CD4-positive, alpha-beta T cell (primary cell): ENCODE measurements at regions not wholly inside any gene's neighbourhood (a gene's known extent, or its start where the extent isn't known, plus 50 kb on each side); places are given as distances from the start of the nearest gene placed in this dataset.

Source experiments
- ATAC-seq: fragments of 200-7000 bp; cut with Tn5 transposase; one replicate; pipeline ENCODE4 v1.10.0; 2022; ENCODE audit warnings: mild to moderate bottlenecking; ENCODE audit not compliant: poor library complexity
- CTCF ChIA-PET: fragments of 350-600 bp; sonication (Branson Sonifier 250); formaldehyde crosslinking; loops from one replicate; lab custom pipeline; 2021; ENCODE audit warnings: antibody characterized with exemption, inconsistent platforms; lab: Charles Lee
- POLR2A ChIA-PET: fragments of 350-600 bp; sonication (Branson Sonifier 250); formaldehyde crosslinking; loops from one replicate; lab custom pipeline; 2021; ENCODE audit warnings: antibody characterized with exemption, inconsistent platforms; lab: Charles Lee
- DNase-seq, 14 experiments: peaks; one replicate each; pipeline ENCODE4 v3.0.0-alpha.2; 2013 to 2020; ENCODE audit warnings: mixed read lengths in 2 of 14
- H3K27ac ChIP-seq, 2 donors: one replicate each; pipeline versions ENCODE4 v1.5.1 to v1.7.0; 2013; ENCODE audit warnings: low read length in 2 of 2, low read depth in 1 of 2, mild to moderate bottlenecking in 1 of 2
- H3K27me3 ChIP-seq, 2 experiments: 1 replicate in 1 of 2; 2 replicates in 1 of 2; pipeline versions ENCODE4 v1.6.1 to v1.7.0; 2013; ENCODE audit warnings: low read length in 2 of 2, control low read depth in 1 of 2, mild to moderate bottlenecking in 1 of 2, moderate library complexity in 1 of 2; ENCODE audit not compliant: insufficient read depth in 2 of 2, control insufficient read depth in 1 of 2
- H3K36me3 ChIP-seq: one replicate; pipeline ENCODE4 v1.6.1; 2013; ENCODE audit warnings: low read length, control low read depth; ENCODE audit not compliant: insufficient read depth
- H3K4me1 ChIP-seq: one replicate; pipeline ENCODE4 v1.6.1; 2013; ENCODE audit warnings: low read length, control low read depth; ENCODE audit not compliant: insufficient read depth
- H3K4me3 ChIP-seq: one replicate; pipeline ENCODE4 v1.5.1; 2013; ENCODE audit warnings: mild to moderate bottlenecking, low read length, moderate library complexity
- H3K9me3 ChIP-seq, 2 experiments: 1 replicate in 1 of 2; 2 replicates in 1 of 2; pipeline versions ENCODE4 v1.6.1 to v1.7.0; 2013; ENCODE audit warnings: low read length in 2 of 2, mild to moderate bottlenecking in 2 of 2, control low read depth in 1 of 2, moderate library complexity in 1 of 2; ENCODE audit not compliant: control insufficient read depth in 1 of 2, insufficient read depth in 1 of 2
- H3K27ac Mint-ChIP-seq: one replicate; pipeline ENCODE4 v1.8.0; 2020; ENCODE audit warnings: mixed read lengths
- H3K27me3 Mint-ChIP-seq: one replicate; pipeline ENCODE4 v1.8.0; 2021; ENCODE audit warnings: mixed read lengths
- H3K36me3 Mint-ChIP-seq: one replicate; pipeline ENCODE4 v1.8.0; 2021; ENCODE audit warnings: low read depth, mixed read lengths
- H3K4me1 Mint-ChIP-seq: one replicate; pipeline ENCODE4 v1.8.0; 2021; ENCODE audit warnings: low read depth, mixed read lengths
- H3K4me3 Mint-ChIP-seq: one replicate; pipeline ENCODE4 v1.8.0; 2020; ENCODE audit warnings: mild to moderate bottlenecking, mixed read lengths
- H3K9me3 Mint-ChIP-seq: one replicate; pipeline ENCODE4 v1.8.0; 2020; ENCODE audit warnings: mixed read lengths
- intact Hi-C, 2 experiments: fragments of 100-400 bp; cut with DNase I in 1 of 2; cut with micrococcal nuclease in 1 of 2; formaldehyde crosslinking; loops; one replicate each; pipeline versions ENCODE4 v1.15.1 to v1.9.0; 2023 to 2025; cut with DNase I, micrococcal nuclease
- TF ChIP-seq, protein P1 (sequence below): fragments of 200-600 bp; IDR thresholded peaks from one replicate; pipeline ENCODE4 v1.8.0; 2022; ENCODE audit warnings: antibody characterized with exemption, mild to moderate bottlenecking

DNA sequence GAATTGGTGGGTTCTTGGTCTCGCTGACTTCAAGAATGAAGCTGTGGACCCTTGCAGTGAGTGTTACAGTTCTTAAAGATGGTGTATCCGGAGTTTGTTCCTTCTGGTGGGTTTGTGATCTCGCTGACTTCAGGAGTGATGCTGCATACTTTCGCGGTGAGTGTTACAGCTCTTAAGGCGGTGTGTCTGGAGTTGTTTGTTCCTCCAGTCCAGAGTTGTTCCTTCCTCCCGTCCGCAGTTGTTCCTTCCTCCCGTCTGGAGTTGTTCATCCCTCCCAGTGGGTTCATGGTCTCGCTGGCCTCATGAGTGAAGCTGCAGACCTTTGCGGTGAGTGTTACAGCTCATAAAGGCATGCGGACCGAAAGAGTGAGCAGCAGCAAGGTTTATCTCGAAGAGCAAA is 159.6 kb upstream of the ADAMTSL1 start:
- ATAC-seq (no peak), DNase-seq (no peak)
- H3K9me3 ChIP-seq: peaks cover 0 to 14% of the 10 kb centered on the region in 2 experiments
- no peak overlapping the region for H3K27ac ChIP-seq
- Mint-ChIP-seq H3K27ac (no peak overlapping the region), H3K36me3 (no peaks in the 10 kb centered on the region), H3K27me3 (no peaks in the 10 kb centered on the region), H3K9me3 (peaks cover 2% of the 10 kb centered on the region), H3K4me1 (no peaks in the 10 kb centered on the region), H3K4me3 (no peak overlapping the region)
- ChIA-PET CTCF (no interaction called here), POLR2A (no interaction called here)
- no peaks in the 10 kb centered on the region for H3K27me3 ChIP-seq
- no peaks in the 10 kb centered on the region for H3K36me3 ChIP-seq
- TF ChIP-seq, protein P1, sequence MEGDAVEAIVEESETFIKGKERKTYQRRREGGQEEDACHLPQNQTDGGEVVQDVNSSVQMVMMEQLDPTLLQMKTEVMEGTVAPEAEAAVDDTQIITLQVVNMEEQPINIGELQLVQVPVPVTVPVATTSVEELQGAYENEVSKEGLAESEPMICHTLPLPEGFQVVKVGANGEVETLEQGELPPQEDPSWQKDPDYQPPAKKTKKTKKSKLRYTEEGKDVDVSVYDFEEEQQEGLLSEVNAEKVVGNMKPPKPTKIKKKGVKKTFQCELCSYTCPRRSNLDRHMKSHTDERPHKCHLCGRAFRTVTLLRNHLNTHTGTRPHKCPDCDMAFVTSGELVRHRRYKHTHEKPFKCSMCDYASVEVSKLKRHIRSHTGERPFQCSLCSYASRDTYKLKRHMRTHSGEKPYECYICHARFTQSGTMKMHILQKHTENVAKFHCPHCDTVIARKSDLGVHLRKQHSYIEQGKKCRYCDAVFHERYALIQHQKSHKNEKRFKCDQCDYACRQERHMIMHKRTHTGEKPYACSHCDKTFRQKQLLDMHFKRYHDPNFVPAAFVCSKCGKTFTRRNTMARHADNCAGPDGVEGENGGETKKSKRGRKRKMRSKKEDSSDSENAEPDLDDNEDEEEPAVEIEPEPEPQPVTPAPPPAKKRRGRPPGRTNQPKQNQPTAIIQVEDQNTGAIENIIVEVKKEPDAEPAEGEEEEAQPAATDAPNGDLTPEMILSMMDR: no peak
- intact Hi-C loops: no loop called here
- no peak overlapping the region for H3K4me3 ChIP-seq
- no peaks in the 10 kb centered on the region for H3K4me1 ChIP-seq

DNA sequence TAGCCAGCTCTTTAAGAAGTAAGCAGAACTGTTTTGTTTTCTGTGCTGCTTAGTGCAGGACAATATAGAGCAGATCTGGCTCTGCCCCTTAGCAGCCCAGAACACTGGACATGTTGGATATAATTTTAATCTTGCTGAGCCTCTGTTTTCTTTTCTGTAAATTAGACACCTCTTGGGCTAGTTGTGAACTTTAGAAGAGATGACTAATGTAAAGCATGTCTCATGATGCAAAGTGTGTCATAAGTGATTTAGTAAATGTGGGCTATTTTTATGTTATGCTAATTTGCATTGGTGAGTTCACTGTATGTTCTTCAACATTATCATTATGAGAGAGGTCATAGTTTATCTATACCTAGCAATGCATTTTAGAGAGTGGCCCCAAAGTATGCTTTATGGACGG is 156.1 kb upstream of the ADAMTSL1 start:
- Histone ChIP-seq H3K27ac (no peak overlapping the region), H3K9me3 (peaks cover 0 to 14% of the 10 kb centered on the region in 2 experiments), H3K4me3 (no peak overlapping the region), H3K36me3 (no peaks in the 10 kb centered on the region), H3K27me3 (no peaks in the 10 kb centered on the region), H3K4me1 (no peaks in the 10 kb centered on the region)
- Mint-ChIP-seq H3K4me3 (no peak overlapping the region), H3K4me1 (no peaks in the 10 kb centered on the region), H3K9me3 (peaks cover 2% of the 10 kb centered on the region), H3K27ac (no peak overlapping the region), H3K36me3 (no peaks in the 10 kb centered on the region), H3K27me3 (no peaks in the 10 kb centered on the region)
- DNase-seq (no peak), ATAC-seq (no peak)
- CTCF ChIA-PET: no interaction called here
- intact Hi-C loops: no loop called here
- TF ChIP-seq, protein P1: no peak
- POLR2A ChIA-PET: no interaction called here

DNA sequence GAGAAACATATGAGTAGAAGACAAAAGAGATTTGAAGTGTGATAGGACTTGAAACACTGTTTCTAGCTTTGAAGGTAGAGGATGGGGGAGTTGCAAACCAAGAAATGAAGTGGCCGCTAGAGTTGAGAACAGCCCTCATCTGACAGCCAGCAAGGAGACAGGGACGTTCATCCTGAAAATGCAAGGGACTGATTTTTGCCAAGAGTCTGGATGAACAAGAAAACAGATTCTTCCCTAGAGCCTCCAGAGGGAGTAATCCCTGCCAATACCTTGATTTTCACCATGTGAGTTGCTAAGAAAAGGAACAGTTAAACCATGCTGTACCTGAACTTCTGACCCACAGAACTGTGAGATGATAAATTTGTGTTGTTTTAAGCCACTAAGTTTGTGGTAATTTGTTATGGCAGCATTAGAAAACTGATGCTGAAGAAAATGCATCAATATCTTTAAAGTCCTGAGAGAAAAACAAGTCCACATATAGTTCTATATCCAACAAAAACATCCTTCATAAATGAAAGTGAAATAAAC is 154.0 kb upstream of the ADAMTSL1 start:
- H3K4me1 ChIP-seq: no peaks in the 10 kb centered on the region
- DNase-seq (no peak), ATAC-seq (no peak)
- H3K4me3 ChIP-seq: no peak overlapping the region
- H3K27ac Mint-ChIP-seq: no peak overlapping the region
- H3K4me1 Mint-ChIP-seq: no peaks in the 10 kb centered on the region
- peaks cover 0 to 9% of the 10 kb centered on the region in 2 experiments for H3K9me3 ChIP-seq
- no peaks in the 10 kb centered on the region for H3K36me3 ChIP-seq
- TF ChIP-seq, protein P1: no peak
- no peaks in the 10 kb centered on the region for H3K27me3 ChIP-seq
- no peaks in the 10 kb centered on the region for H3K27me3 Mint-ChIP-seq
- intact Hi-C loops: no loop called here
- H3K4me3 Mint-ChIP-seq: no peak overlapping the region
- ChIA-PET POLR2A (no interaction called here), CTCF (no interaction called here)
- no peaks in the 10 kb centered on the region for H3K36me3 Mint-ChIP-seq
- H3K27ac ChIP-seq: no peak overlapping the region
- H3K9me3 Mint-ChIP-seq: peaks cover 2% of the 10 kb centered on the region
